NCI-H526 treated with DMSO at 0.1 percent for 48 hours (cell line): ENCODE measurements at regions not wholly inside any gene's neighbourhood (a gene's known extent, or its start where the extent isn't known, plus 50 kb on each side); places are given as distances from the start of the nearest gene placed in this dataset.

Experiments
- DNase-seq: peaks from one replicate; lab custom pipeline; 2025; lab: John Stamatoyannopoulos, UW

GRCh38 chr11:11789735-11790369, 51.9 kb upstream of the USP47 start:
- DNase-seq, result peak; percentile 12

- DNase-seq, result no peak
Observed at GRCh38 chr11:11788063-11788710, 53.6 kb upstream of the USP47 start.

GRCh38 chr11:11787305-11788062, 54.3 kb upstream of the USP47 start:
- DNase-seq, result peak; percentile 74

- DNase-seq, result no peak
Observed at GRCh38 chr11:11786771-11787170, 55.0 kb upstream of the USP47 start.

- DNase-seq, result no peak
Observed at GRCh38 chr11:11786234-11786633, 55.5 kb upstream of the USP47 start.

GRCh38 chr11:11782532-11783110, 59.2 kb upstream of the USP47 start:
- peak; percentile 37 for DNase-seq

GRCh38 chr11:11780858-11781257, 60.9 kb upstream of the USP47 start:
- DNase-seq, result peak; percentile 30

- DNase-seq, result no peak
Observed at GRCh38 chr11:11779975-11780374, 61.8 kb upstream of the USP47 start.

GRCh38 chr11:11777897-11778296, 63.9 kb upstream of the USP47 start:
- no peak for DNase-seq

- DNase-seq, result no peak
Observed at GRCh38 chr11:11776714-11777113, 65.1 kb upstream of the USP47 start.

GRCh38 chr11:11774928-11775327, 66.8 kb upstream of the USP47 start:
- no peak for DNase-seq

GRCh38 chr11:11772865-11773515, 68.8 kb upstream of the USP47 start:
- no peak for DNase-seq

- DNase-seq, result no peak
Observed at GRCh38 chr11:11770921-11771486, 70.8 kb upstream of the USP47 start.

GRCh38 chr11:11770296-11770695, 71.5 kb upstream of the USP47 start:
- DNase-seq, result no peak

GRCh38 chr11:11769782-11770181, 72.0 kb upstream of the USP47 start:
- DNase-seq, result no peak

GRCh38 chr11:11769362-11769761, 72.4 kb upstream of the USP47 start:
- no peak for DNase-seq

- DNase-seq, result no peak
Observed at GRCh38 chr11:11764423-11764803, 77.4 kb upstream of the USP47 start.

GRCh38 chr11:11763796-11764422, 77.9 kb upstream of the USP47 start:
- no peak for DNase-seq

- no peak for DNase-seq
Observed at GRCh38 chr11:11760838-11761237, 80.9 kb upstream of the USP47 start.

- DNase-seq, result no peak
Observed at GRCh38 chr11:11758603-11759196, 83.1 kb upstream of the USP47 start.

- no peak for DNase-seq
Observed at GRCh38 chr11:11757909-11758308, 83.9 kb upstream of the USP47 start.
